GM20000 (cell line): ENCODE measurements at regions not wholly inside any gene's neighbourhood (a gene's known extent, or its start where the extent isn't known, plus 50 kb on each side); places are given as distances from the start of the nearest gene placed in this dataset.
"Not testable (repeated sequence)": the region's sequence is repeated elsewhere in the genome, so short reads cannot be mapped to it uniquely, and the experiment has no call there.

Source experiments
- DNase-seq: peaks from one replicate; pipeline ENCODE4 v3.0.0; 2012; ENCODE audit warnings: low spot score
- CTCF ChIP-seq: IDR thresholded peaks from 2 replicates; pipeline ENCODE4 v1.5.1; 2012; ENCODE audit warnings: mild to moderate bottlenecking, control low read depth; ENCODE audit errors: extremely low read depth, missing control alignments

GRCh38 chr1:74937176-74937575 is 197.0 kb upstream of the LHX8 start:
- TF ChIP-seq CTCF, result no peak
- no peak for DNase-seq

- DNase-seq, result no peak
- no peak for TF ChIP-seq CTCF
Observed at GRCh38 chr1:74943046-74943445, 191.1 kb upstream of the LHX8 start.

GRCh38 chr1:74946388-74946787 is 187.8 kb upstream of the LHX8 start:
- TF ChIP-seq CTCF, result no peak
- no peak for DNase-seq

- not testable (repeated sequence) for DNase-seq
Observed at GRCh38 chr1:74949348-74949747, 184.8 kb upstream of the LHX8 start.

- not testable (repeated sequence) for DNase-seq
Observed at GRCh38 chr1:74951981-74952380, 182.2 kb upstream of the LHX8 start.

GRCh38 chr1:74952786-74953185 is 181.4 kb upstream of the LHX8 start:
- DNase-seq, result no peak
- no peak for TF ChIP-seq CTCF

- no peak for TF ChIP-seq CTCF
- no peak for DNase-seq
Observed at GRCh38 chr1:74953622-74954021, 180.6 kb upstream of the LHX8 start.

GRCh38 chr1:74963120-74963519 is 171.1 kb upstream of the LHX8 start:
- no peak for TF ChIP-seq CTCF
- DNase-seq, result no peak

GRCh38 chr1:74964508-74965102 is 169.6 kb upstream of the LHX8 start:
- DNase-seq, result no peak

More at GRCh38 chr1:74964508-74965102, 169.6 kb upstream of the LHX8 start:
- no peak for TF ChIP-seq CTCF
